ENCODE measurements at regions not wholly inside any gene's neighbourhood (a gene's known extent, or its start where the extent isn't known, plus 50 kb on each side); places are given as distances from the start of the nearest gene placed in this dataset.

DNA sequence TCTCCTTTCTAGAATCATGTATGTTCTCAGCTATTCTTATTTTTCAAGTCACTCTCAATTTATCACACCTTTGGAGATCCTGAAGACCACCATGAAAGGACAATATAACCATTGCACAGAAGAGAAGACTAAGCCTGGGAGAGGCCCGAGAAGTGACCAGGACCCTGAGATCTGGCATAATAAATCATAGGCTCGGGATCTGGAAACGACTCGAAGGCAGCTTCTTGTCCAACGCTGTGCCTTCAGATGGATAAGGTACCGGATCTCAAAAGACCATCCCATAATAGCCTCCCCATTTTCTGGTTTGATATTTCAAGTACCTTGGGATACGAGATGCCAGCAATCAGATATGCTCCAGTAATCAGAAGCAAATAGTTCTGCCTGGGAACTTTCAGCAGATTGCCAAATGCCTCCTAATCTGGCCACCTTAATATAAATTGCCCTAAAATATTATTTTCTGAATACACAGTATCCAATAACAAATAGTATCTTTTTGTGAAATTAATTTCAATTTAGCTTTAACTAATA is 179.2 kb upstream of the ZMIZ1 start:
- Histone ChIP-seq H3K36me3 (no peaks in the 10 kb centered on the region), H3K27ac (no peak overlapping the region), H3K27me3 (replicated peaks; ENCODE audit: insufficient read depth) (no peaks in the 10 kb centered on the region), H3K9me3 (peaks cover 15% of the 10 kb centered on the region), H3K4me3 (no peak overlapping the region), H3K4me1 (ENCODE audit: control insufficient read depth in 1 of 2, low read depth in 2 of 2) (no peaks in the 10 kb centered on the region)
- DNase-seq (ENCODE audit: low spot score) (no peak), ATAC-seq (ENCODE audit: insufficient number of reproducible peaks, low FRiP score, low read depth) (no peak)
- TF ChIP-seq, protein P1, sequence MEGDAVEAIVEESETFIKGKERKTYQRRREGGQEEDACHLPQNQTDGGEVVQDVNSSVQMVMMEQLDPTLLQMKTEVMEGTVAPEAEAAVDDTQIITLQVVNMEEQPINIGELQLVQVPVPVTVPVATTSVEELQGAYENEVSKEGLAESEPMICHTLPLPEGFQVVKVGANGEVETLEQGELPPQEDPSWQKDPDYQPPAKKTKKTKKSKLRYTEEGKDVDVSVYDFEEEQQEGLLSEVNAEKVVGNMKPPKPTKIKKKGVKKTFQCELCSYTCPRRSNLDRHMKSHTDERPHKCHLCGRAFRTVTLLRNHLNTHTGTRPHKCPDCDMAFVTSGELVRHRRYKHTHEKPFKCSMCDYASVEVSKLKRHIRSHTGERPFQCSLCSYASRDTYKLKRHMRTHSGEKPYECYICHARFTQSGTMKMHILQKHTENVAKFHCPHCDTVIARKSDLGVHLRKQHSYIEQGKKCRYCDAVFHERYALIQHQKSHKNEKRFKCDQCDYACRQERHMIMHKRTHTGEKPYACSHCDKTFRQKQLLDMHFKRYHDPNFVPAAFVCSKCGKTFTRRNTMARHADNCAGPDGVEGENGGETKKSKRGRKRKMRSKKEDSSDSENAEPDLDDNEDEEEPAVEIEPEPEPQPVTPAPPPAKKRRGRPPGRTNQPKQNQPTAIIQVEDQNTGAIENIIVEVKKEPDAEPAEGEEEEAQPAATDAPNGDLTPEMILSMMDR (IDR thresholded peaks at IDR 0.05), result no peak

DNA sequence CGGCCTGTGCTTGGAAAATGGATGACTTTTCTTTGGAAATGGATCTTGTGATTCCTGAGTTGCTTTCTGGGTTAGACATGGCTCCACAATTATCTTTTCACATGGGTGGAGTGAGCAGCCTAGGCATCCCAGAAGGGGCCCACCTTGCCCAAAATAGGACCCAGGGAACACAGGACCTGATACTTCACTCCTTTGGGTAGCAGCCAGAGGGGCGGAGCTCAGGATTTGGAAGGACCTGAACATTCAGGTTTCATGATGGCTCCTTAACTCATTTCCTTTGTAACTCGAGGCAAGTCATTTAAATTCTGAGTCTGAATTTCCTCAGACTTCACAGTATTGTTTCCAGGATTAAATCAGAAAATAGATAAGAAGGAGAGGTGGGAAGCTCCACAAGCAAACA is 178.3 kb upstream of the ZMIZ1 start:
- H3K27me3 ChIP-seq (replicated peaks; ENCODE audit: insufficient read depth), result no peaks in the 10 kb centered on the region
- no peaks in the 10 kb centered on the region for H3K4me1 ChIP-seq (ENCODE audit: control insufficient read depth in 1 of 2, low read depth in 2 of 2)
- no peak for DNase-seq (ENCODE audit: low spot score)
- no peak overlapping the region for H3K27ac ChIP-seq
- no peak overlapping the region for H3K4me3 ChIP-seq
- no peak for ATAC-seq (ENCODE audit: insufficient number of reproducible peaks, low FRiP score, low read depth)
- TF ChIP-seq, protein P1 (IDR thresholded peaks at IDR 0.05), result no peak
- peaks cover 9% of the 10 kb centered on the region for H3K9me3 ChIP-seq
- no peaks in the 10 kb centered on the region for H3K36me3 ChIP-seq

DNA sequence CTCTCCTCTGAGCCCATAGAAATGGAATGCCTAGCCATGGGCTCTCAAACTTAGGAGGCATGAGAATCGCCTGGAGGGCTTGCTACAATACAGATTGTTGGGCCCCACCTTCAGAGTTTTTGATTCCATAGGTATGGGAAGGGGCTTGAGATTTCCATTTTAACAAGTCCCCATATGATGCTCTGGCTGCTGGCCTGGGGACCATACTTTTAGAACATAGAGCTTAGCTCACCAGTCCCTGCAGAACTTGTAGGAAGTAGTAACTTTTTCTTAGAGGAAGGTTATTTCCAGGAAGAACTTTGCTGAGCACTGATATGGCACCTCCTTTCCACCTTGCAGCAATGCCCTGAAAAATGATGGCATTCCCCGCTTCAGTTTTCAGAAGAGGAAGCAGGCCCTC is 177.0 kb upstream of the ZMIZ1 start:
- Histone ChIP-seq H3K4me3 (no peak overlapping the region), H3K9me3 (no peaks in the 10 kb centered on the region), H3K27me3 (replicated peaks; ENCODE audit: insufficient read depth) (no peaks in the 10 kb centered on the region), H3K4me1 (ENCODE audit: control insufficient read depth in 1 of 2, low read depth in 2 of 2) (no peaks in the 10 kb centered on the region), H3K36me3 (no peaks in the 10 kb centered on the region), H3K27ac (no peak overlapping the region)
- DNase-seq (ENCODE audit: low spot score), result no peak
- TF ChIP-seq, protein P1 (IDR thresholded peaks at IDR 0.05), result no peak
- no peak for ATAC-seq (ENCODE audit: insufficient number of reproducible peaks, low FRiP score, low read depth)

DNA sequence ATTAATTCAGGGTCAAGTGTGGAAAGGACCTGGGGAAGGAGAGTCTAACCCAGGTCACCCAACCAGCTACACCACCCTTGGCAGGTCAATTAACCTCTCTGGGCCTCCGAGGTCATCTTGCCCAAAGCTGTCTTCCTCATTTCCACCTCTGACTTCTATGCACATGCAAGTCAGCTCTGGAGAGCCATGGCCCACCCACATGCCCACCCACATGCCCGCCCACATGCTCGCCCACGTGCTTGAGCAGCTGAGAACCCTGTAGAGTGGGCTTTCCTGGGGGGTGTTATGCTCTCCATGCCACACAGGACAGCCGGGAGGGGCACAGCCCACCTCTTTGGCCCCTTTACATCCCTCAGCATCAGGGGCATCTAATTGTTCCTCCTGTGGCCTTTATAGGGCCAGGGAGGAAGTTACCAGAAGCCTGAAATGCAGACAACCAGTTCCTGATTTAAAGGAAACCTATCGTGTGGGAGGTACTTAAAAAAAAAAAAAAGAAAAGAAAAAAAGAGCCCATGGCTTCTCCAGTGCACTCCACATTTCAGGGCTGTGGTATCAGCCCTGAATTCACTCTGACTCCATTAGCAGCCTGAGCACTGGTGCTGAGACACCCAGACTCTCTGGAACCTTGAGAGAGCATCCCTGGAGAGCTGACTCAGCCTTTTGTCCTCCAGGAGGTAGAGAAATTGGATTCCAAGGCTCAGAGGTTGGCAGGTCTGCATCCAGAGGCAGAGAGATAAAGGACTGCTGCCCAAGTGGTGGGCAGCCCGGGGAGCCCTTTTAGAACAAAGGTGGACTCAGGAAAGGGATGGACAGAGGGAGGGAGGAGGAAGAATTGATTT is 176.2 kb upstream of the ZMIZ1 start:
- no peaks in the 10 kb centered on the region for H3K9me3 ChIP-seq
- ATAC-seq (ENCODE audit: insufficient number of reproducible peaks, low FRiP score, low read depth) (no peak), DNase-seq (ENCODE audit: low spot score) (no peak)
- H3K27ac ChIP-seq, result no peak overlapping the region
- H3K4me1 ChIP-seq (ENCODE audit: control insufficient read depth in 1 of 2, low read depth in 2 of 2), result no peaks in the 10 kb centered on the region
- H3K27me3 ChIP-seq (replicated peaks; ENCODE audit: insufficient read depth), result no peaks in the 10 kb centered on the region
- no peak overlapping the region for H3K4me3 ChIP-seq
- TF ChIP-seq, protein P1 (IDR thresholded peaks at IDR 0.05), result no peak
- H3K36me3 ChIP-seq, result no peaks in the 10 kb centered on the region

DNA sequence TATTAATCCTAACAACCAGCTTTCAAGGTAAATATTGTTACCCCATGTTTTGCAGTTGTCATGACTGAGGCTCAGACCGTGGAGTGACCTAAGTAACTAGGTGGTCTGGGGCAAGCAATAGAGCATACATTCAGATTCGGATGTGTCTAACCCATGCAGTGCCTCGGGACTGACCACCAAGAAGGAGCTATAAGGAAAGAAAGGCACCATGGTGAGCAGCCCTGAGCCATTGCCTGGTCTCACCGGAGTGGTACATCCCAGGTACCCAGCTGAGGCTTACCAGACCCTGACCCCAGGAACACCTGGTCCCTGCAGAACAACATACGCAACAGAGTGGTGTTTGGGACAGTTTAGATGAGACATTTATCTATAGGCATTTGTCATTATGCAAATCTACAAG is 175.5 kb upstream of the ZMIZ1 start:
- TF ChIP-seq, protein P1 (IDR thresholded peaks at IDR 0.05), result no peak

More for the DNA sequence above, 175.5 kb upstream of the ZMIZ1 start:
- Histone ChIP-seq H3K4me3 (no peak overlapping the region), H3K27me3 (replicated peaks; ENCODE audit: insufficient read depth) (no peaks in the 10 kb centered on the region), H3K4me1 (ENCODE audit: control insufficient read depth in 1 of 2, low read depth in 2 of 2) (no peaks in the 10 kb centered on the region), H3K9me3 (no peaks in the 10 kb centered on the region), H3K27ac (no peak overlapping the region), H3K36me3 (no peaks in the 10 kb centered on the region)
- no peak for ATAC-seq (ENCODE audit: insufficient number of reproducible peaks, low FRiP score, low read depth)
- DNase-seq (ENCODE audit: low spot score), result no peak

Data from thoracic aorta (tissue), 2 donors.